ENCODE measurements at regions not wholly inside any gene's neighbourhood (a gene's known extent, or its start where the extent isn't known, plus 50 kb on each side); places are given as distances from the start of the nearest gene placed in this dataset.
A peak's percentile ranks its signal among the peaks of the same experiment; 100 is the strongest.
"Not testable (repeated sequence)": the region's sequence is repeated elsewhere in the genome, so short reads cannot be mapped to it uniquely, and the experiment has no call there.

GRCh38 chr4:82301390-82301789 lies 72.4 kb downstream of the HNRNPD start:
- DNase-seq = not testable (repeated sequence)

GRCh38 chr4:82293304-82293703 lies 80.5 kb downstream of the HNRNPD start:
- DNase-seq = peak in 1 of 5 donors; percentile 23

- DNase-seq = no peak
Measured at GRCh38 chr4:82287720-82288119, 86.1 kb downstream of the HNRNPD start.

- DNase-seq = peak; percentile 98 to 99 (median 99)
Measured at GRCh38 chr4:82284858-82285805, 88.7 kb downstream of the HNRNPD start.

- peak in 1 of 5 donors; percentile 1 for DNase-seq
Measured at GRCh38 chr4:82284475-82284857, 89.3 kb downstream of the HNRNPD start.

GRCh38 chr4:82282875-82283274 lies 90.9 kb downstream of the HNRNPD start:
- DNase-seq = no peak

DNA sequence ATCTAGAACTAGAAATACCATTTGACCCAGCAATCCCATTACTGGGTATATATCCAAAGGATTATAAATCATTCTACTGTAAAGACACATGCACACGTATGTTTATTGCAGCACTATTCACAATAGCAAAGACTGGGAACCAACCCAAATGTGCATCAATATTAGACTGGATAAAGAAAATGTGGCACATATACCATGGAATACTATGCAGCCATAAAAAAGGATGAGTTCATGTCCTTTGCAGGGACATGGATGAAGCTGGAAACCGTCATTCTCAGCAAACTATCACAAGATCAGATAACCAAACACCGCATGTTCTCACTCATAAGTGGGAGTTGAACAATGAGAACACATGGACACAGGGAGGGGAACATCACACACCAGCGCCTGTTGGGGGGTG lies 94.2 kb downstream of the HNRNPD start:
- not testable (repeated sequence) for DNase-seq

GRCh38 chr4:82276332-82276640 lies 97.5 kb downstream of the HNRNPD start:
- DNase-seq = no peak

- DNase-seq = no peak
Measured at GRCh38 chr4:82275431-82276331, 98.1 kb downstream of the HNRNPD start.

GRCh38 chr4:82274700-82275099 lies 99.1 kb downstream of the HNRNPD start:
- DNase-seq = not testable (repeated sequence)

GRCh38 chr4:82272523-82272922 lies 101.3 kb downstream of the HNRNPD start:
- DNase-seq = not testable (repeated sequence)

DNA sequence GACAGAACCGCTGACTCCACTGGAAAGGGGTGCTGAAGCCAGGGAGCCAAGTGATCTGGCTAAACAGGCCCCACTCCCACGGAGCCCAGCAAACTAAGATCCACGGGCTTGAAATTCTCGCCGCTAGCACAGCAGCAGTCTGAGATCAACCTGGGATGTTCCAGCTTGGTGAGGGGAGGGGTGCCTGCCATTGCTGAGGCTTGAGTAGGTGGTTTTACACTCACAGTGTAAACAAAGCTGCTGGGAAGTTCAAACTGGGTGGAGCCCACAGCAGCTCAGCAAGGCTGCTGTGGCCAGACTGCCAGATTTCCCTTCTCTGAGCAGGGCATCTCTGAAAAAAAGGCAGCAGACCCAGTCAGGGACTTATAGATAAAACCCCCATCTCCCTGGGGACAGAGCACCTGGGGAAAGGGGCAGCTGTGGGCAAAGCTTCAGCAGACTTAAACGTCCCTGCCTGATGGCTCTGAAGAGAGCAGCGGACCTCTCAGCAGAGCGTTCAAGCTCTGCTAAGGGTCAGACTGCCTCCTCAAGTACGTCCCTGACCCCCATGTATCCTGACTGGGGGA lies 101.8 kb downstream of the HNRNPD start:
- DNase-seq = not testable (repeated sequence)

DNA sequence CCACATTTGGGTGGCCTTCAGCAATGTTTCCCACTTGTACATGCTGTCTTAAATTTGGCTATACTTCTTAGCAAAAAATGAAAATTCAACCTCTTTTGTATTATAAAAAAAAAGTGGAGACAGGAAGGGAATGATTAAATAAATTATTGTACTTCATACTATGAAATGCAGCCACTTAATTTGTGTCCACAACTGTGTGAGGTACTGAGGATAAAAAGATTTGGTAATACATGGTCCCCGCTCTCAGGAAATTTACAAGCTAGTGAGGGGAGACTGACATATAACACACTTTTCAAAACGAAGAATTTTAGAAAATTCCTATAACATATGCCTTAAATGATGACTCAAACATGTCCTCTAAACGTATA lies 105.0 kb downstream of the HNRNPD start:
- DNase-seq = no peak

DNA sequence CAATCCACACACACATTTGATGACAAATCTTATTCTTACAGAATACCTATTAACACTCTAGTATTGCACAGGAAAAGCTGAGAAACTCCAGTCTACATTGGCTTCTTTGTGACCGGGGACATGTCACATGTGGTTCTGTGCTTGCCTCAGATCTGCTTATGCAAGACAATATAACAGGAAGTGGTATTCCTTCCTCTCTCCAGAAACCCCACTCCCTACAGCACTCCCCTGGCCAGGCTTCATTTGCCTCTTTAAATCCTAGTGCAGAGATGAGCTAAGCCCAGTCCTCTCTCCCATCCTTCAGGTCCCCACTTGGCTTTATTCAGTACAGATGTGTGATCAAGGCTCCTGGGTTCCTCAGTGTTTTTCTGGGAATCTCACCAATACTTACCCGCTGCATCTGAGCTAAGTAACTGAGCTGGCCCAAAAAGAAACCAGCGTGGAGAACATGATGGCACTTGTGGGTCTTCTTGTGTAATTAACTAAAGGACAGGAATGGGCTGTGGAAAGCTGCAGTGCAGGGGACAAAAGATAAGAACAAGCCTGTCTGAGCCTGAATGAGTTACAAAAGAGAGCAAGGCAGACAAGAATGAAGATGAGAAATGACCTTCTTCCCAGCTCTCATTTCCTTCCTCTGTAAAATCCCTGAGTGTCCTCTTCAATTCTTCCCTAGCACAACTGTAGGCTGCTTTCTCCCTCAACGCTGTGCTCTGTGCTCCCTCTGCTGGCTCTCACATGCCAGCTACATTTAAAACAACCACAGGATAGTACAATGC lies 105.6 kb downstream of the HNRNPD start:
- DNase-seq = peak in 4 of 5 donors; percentile 10 to 33 (median 22)

- no peak for DNase-seq
Measured at GRCh38 chr4:82267506-82267905, 106.3 kb downstream of the HNRNPD start.

- no peak for DNase-seq
Measured at GRCh38 chr4:82266345-82266744, 107.4 kb downstream of the HNRNPD start.

DNA sequence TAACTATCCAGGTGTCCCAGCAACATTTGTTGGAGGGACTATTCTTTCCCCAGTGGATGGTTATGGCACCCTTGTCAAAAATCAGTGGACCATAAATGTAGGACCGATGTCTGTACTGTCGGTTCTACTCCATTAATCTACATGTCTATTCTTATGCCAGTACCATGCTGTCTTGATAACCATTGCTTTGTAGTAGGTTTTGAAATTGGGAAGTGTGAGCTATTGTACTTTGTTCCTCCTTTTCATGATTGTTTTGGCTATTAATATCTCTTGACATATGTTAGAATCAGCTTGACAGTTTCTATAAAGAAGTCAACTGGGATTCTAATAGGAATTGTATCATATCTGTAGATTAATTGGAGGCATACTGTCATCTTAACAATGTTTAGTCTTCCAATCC lies 112.7 kb downstream of the HNRNPD start:
- no peak for DNase-seq

DNA sequence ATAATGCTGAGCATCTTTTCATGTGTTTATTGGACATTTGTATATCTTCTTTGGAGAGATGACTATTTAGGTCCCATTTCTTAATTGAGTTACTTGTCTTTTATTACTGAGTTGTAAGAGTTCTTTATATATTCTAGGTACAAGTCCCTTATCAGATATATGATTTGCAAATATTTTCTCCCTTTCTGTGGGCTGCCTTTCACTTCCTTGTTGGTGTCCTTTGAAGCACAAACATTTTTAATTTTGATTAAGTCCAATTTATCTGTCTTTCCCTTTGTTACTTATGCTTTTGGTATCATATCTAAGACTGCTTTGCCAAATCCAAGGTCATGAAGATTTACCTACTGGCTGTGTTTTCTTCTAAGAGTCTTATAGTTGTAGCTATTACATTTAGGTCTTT lies 113.2 kb downstream of the HNRNPD start:
- no peak for DNase-seq

DNA sequence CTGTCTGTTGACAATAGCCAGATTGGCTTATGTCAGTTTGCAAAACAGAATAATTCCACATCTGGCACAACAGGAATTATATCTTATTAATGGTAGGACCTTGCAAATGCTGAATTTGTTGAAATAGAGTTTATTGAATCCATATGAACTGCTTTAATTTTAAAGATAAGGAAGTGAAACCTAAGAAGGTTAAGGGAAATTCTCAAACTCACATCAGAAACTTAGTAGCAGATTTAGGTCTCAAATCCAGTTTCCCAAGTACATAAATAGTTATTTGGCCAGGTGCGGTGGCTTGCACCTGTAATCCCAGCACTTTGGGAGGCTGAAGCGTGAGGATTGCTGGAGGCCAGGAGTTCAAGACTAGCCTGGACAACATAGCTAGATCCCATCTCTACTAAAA lies 117.1 kb downstream of the HNRNPD start:
- DNase-seq = no peak

DNA sequence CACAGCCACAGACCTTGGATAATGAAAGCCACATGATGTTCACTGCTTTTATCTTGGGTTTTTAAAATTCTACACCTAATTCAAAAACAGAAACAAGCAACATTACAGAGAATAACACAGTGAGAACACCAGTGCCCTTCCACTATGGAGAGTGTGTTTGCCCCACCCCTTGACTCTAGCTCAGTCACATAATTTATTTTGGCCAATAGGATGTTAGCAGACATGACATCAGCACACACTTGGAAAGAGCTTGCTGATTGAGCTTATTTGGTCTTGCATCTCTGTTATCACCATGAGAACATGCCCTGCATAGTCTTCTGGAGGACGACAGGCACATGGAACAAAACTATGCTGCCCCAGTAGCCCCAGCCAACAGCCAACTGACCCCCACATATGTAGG lies 118.1 kb downstream of the HNRNPD start:
- DNase-seq = no peak

GRCh38 chr4:82248903-82249632 lies 124.7 kb downstream of the HNRNPD start:
- peak in 1 of 5 donors; percentile 2 for DNase-seq

GRCh38 chr4:82247629-82248028 lies 126.2 kb downstream of the HNRNPD start:
- DNase-seq = no peak
